ENCODE measurements at regions not wholly inside any gene's neighbourhood (a gene's known extent, or its start where the extent isn't known, plus 50 kb on each side); places are given as distances from the start of the nearest gene placed in this dataset.
"Not testable (repeated sequence)": the region's sequence is repeated elsewhere in the genome, so short reads cannot be mapped to it uniquely, and the experiment has no call there.

- ATAC-seq, result no peak
- TF ChIP-seq POLR2AphosphoS5 (IDR thresholded peaks at IDR 0.05), result no peak
- no peak for TF ChIP-seq CTCF (IDR thresholded peaks at IDR 0.05)
- no peak for TF ChIP-seq EP300 (IDR thresholded peaks at IDR 0.05)
- TF ChIP-seq POLR2A (IDR thresholded peaks at IDR 0.05), result no peak
- H3K4me1 ChIP-seq, result no peaks in the 10 kb centered on the region
- 33 to 97% methylated on average over 3 of the region's 3 CpGs for WGBS, 2 donors (ENCODE audit: low coverage in 1 of 2)
- no peaks in the 10 kb centered on the region for H3K36me3 ChIP-seq
- no peak overlapping the region for H3K27ac ChIP-seq
- no peaks in the 10 kb centered on the region for H3K27me3 ChIP-seq
- no peaks in the 10 kb centered on the region for H3K9me3 ChIP-seq
- no peak overlapping the region for H3K4me3 ChIP-seq
These were observed 558.3 kb upstream of the NBEA start for GRCh38 chr13:34383728-34384127.

GRCh38 chr13:34386229-34386628 lies 555.8 kb upstream of the NBEA start:
- not testable (repeated sequence) for H3K4me3 ChIP-seq, H3K27me3 ChIP-seq, H3K36me3 ChIP-seq, H3K27ac ChIP-seq, ATAC-seq, H3K4me1 ChIP-seq, H3K9me3 ChIP-seq

GRCh38 chr13:34391076-34391475 lies 551.0 kb upstream of the NBEA start:
- Histone ChIP-seq H3K27ac (no peak overlapping the region), H3K4me1 (no peaks in the 10 kb centered on the region), H3K4me3 (no peak overlapping the region), H3K27me3 (no peaks in the 10 kb centered on the region), H3K36me3 (no peaks in the 10 kb centered on the region), H3K9me3 (peaks cover 0 to 13% (median 0%) of the 10 kb centered on the region in 3 donors)
- WGBS, 2 donors (ENCODE audit: low coverage in 1 of 2), result 73 to 87% methylated on average over 2 of the region's 2 CpGs
- ATAC-seq, result no peak
- TF ChIP-seq CTCF (IDR thresholded peaks at IDR 0.05) (no peak), POLR2AphosphoS5 (IDR thresholded peaks at IDR 0.05) (no peak), EP300 (IDR thresholded peaks at IDR 0.05) (no peak), POLR2A (IDR thresholded peaks at IDR 0.05) (no peak)

- no peak overlapping the region for H3K27ac ChIP-seq
- 86 to 100% methylated on average over 1 of the region's 1 CpG for WGBS, 2 donors (ENCODE audit: low coverage in 1 of 2)
- TF ChIP-seq POLR2AphosphoS5 (IDR thresholded peaks at IDR 0.05), result no peak
- no peak for TF ChIP-seq POLR2A (IDR thresholded peaks at IDR 0.05)
- TF ChIP-seq CTCF (IDR thresholded peaks at IDR 0.05), result no peak
- TF ChIP-seq EP300 (IDR thresholded peaks at IDR 0.05), result no peak
- H3K27me3 ChIP-seq, result no peaks in the 10 kb centered on the region
- H3K4me1 ChIP-seq, result no peaks in the 10 kb centered on the region
- no peaks in the 10 kb centered on the region for H3K36me3 ChIP-seq
- no peak for ATAC-seq
- no peaks in the 10 kb centered on the region for H3K9me3 ChIP-seq
- H3K4me3 ChIP-seq, result no peak overlapping the region
These were observed 540.4 kb upstream of the NBEA start for GRCh38 chr13:34401696-34402095.

GRCh38 chr13:34405410-34406181 lies 536.5 kb upstream of the NBEA start:
- no peak overlapping the region for H3K27ac ChIP-seq
- H3K36me3 ChIP-seq, result no peaks in the 10 kb centered on the region
- peaks cover 0 to 1% (median 0%) of the 10 kb centered on the region in 3 donors for H3K4me1 ChIP-seq
- TF ChIP-seq POLR2AphosphoS5 (IDR thresholded peaks at IDR 0.05) (no peak), POLR2A (IDR thresholded peaks at IDR 0.05) (no peak), EP300 (IDR thresholded peaks at IDR 0.05) (no peak), CTCF (IDR thresholded peaks at IDR 0.05) (no peak)
- no peaks in the 10 kb centered on the region for H3K27me3 ChIP-seq
- WGBS, 2 donors (ENCODE audit: low coverage in 1 of 2), result 92 to 100% methylated on average over 3 to 4 of the region's 4 CpGs
- H3K9me3 ChIP-seq, result no peaks in the 10 kb centered on the region
- H3K4me3 ChIP-seq, result no peak overlapping the region
- ATAC-seq, result no peak

Data from gastroesophageal sphincter (tissue), 4 donors.